ENCODE measurements at regions not wholly inside any gene's neighbourhood (a gene's known extent, or its start where the extent isn't known, plus 50 kb on each side); places are given as distances from the start of the nearest gene placed in this dataset.
A peak's percentile ranks its signal among the peaks of the same experiment; 100 is the strongest.

DNA sequence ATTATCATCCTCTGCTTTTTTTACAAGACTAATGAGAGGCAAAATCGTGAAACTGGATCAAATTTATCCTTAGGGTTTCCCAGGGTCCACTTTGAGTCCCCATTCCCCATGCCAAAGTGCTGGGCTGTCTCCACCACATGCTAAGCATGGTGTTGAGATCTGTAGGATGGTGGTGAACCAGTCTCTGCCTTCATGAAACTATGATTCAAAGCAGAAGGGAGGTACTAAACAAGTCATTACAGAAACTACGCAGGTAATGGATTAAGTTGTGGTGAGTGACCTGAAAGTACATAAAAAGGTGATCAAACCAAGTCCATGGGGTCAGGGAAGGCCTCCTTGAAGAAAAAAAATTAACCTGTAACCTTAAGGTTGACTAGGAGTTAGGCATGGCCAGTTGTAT lies 265.2 kb downstream of the ATG4C start:
- no peak for DNase-seq

DNA sequence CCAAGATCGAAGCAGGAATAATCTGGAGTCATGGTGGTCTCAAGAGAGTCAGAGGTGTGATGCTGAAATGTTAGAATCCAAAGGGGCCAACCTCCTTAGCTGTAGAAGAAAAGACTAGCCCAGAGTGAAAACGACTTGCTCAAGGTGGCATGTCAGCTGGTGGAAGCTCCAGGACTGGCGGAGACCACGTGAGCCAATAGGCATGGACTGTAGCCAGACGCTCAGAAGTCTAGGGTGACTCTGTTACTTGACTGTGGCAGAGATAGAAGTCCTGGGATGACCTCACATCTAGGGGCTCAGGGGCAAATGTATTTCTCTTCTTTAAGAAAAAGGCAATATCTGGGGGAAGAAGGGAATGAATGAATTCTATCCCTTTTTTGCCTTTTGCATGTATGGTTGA lies 267.4 kb downstream of the ATG4C start:
- DNase-seq, result no peak

DNA sequence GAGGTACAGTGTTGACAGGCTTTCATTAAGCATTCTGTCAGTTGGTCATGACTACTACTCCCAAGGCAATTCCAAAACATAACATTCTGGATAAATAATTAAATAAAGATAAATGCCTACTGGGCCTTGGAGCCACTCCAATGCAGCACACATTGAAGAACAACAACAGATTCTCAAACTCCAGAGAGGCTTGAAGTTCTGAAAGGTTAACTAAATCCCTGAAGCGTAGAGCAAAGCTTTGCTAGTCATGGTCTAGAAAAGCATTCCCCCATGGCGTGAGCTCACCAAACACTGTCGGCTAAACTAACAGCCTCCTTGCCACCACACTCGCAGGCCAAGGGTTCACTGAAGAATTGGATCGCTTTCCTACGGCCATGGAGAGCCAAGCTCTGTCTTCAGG lies 268.0 kb downstream of the ATG4C start:
- no peak for DNase-seq

DNA sequence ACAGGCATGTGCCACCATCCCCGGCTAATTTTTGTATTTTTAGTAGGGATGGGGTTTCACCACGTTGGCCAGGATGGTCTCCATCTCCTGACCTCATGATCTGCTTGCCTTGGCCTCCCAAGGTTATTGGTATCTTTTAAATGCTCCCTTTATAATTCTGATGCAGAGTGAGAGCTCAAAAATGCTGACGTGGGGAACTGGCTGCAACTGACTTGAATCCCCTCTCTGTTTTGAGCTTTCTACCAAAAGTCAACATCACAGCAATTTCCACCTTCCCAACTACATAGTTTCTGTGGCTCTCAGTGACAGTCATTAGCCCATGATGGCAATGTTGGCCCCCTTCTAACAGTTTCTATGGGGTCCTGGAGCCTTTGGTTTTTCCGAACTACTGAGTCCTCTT lies 268.2 kb upstream of the FOXD3 start:
- no peak for DNase-seq

DNA sequence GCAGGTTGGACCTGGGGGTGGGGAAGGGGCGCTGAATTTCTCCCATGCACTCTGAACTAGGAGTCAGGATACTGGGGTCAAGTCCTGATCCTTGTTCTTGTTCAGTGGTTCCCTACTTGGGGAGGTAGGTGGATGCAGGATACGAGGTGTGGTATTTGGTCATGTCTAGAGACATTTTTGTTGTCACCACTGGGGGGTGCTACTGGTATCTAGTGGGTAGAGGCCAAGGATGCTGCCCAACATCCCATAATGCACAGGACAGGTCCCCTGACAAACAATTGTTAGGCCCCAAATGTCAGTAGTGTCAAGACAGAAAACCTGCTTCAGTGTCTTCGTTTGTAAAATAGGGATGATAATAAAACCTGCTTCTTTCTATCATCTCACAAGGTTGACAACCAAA lies 259.0 kb upstream of the FOXD3 start:
- DNase-seq, result no peak

DNA sequence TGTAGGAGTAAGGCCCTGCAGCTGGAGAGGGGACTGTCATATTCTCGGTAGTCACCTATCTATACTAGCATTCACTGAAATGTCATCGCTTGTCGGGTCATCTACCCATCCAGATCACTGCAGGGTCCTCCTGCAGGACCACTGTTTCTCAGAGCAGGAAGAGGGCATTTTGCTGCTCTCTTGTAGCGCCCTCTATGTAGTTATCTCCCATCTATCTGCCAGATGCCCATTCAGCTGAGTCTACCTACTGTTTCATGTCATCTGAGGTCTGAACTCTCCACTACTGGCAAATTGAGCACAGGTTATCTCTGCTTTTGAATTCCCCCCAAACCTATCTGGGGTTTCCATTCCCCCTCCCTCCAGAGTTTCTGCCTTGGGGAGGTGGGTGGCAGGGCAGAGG lies 258.2 kb upstream of the FOXD3 start:
- DNase-seq, result no peak

DNA sequence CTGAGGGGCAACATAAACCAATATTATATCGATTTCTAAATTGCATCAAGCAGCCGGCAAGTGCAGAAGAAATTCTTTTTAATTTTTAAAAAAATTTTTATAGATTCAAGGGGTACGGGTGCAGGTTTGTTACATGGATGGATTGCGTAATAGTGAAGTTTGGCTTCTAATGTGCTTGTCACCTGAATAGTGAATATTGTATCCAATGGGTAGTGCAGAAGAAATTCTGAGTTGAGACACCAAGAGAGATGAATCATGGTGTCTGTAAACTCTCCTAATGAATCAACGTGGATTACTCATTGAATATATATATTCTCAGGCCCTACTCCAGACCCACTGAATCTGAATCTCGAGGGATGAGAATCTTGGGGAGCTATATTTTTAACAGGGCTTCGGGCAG lies 253.7 kb upstream of the FOXD3 start:
- no peak for DNase-seq

DNA sequence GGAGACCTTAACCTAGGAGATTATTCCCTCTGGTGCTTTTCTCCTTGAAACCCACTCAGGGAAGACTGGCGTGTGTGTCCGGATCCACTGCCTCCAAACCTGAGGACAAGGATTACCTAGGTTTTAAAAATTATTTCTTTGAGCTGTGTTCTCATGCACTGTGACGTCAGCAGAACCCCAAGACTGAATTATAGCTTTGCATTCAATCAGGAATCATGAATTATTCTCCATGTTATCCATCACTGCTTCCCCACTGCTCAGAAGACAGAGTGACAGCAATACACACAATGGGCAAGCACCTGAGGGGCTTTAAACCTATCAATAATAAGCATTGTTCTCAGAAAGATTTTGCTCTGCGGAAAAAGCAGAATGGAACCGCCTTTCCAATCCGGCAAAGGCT lies 253.2 kb upstream of the FOXD3 start:
- no peak for DNase-seq

DNA sequence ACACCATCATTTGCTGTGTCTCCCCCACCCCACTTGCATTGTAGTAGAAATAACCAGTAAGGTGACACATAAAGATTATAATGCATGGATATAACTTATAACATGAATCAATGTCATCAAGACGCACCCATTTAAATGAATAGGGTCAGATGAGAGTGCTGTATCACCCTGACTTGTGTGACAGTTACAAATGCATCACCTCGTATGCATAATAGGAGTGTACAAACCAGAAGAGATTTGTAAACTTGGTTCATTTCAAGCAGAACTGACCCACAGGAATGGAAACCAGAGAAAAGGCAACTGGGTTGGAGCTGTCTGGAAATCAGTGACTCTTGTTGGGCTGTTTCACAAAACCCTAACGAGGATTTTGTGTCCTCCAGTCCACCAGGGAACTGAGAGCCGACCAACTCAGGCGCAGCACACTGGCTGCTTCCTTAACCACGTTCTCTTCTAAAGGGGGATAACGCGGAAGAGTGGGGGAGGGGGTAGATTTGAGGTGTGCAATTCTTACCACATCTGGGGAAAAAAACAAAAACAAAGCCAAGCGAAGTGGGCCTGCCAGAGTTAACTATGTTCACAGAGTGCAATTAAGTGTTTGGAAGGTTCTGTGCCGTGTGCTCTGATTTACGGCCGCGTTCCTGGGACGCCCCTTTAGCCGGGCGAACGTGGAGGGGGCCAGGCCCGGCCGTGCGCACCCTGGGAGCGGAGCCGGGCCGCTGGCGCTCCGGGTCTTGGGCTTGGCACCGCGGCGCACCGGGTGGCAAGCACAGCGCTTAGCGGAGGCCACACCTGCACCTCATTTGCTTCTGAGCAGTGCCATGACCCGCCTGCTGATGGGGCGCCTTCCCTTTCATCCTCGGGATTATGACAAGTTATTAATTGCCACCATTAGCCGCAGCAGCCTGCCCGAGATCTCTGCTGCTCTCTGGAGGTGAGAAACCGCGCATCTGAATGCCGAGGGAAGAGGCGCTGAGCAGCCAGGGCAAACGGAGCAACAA lies 248.8 kb upstream of the FOXD3 start:
- no peak for DNase-seq

DNA sequence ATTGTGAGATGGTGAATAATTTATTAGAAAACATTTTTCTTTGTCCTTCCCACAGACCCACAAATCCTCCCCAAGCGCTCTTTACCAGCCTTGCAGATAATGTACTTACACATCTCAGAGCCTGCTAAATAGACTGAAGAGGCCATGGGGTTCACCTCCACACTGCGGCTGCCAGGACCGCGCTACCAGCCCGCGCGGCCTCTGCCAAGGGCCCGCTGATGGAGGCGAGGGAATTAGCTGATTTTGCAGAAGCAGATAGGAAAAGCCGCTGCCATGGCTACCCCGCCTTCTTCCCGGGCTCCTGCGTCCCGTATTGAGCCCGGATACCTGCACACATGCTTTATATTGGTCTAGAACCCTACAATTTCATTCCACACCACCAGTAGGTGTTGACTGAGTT lies 248.0 kb upstream of the FOXD3 start:
- DNase-seq, result no peak

DNA sequence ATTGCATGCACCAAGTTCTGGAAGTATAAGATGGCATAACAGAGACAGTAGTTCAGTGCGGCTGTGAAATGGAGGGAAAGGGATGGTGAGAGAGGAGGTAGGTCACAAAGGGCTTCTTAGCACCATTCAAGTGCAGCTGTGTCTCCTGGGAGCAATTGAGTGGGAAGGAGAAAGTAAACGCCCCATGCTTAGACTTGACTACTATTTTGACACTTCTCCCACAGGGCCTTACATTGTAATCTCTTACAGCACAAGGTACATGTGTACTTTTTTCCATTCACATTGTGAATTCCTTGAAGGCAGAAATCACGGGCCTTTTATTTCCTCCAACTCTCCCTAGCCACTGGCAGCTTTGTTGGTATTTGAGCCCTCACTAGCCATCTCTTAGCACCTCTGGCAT lies 239.6 kb upstream of the FOXD3 start:
- DNase-seq, result no peak

DNA sequence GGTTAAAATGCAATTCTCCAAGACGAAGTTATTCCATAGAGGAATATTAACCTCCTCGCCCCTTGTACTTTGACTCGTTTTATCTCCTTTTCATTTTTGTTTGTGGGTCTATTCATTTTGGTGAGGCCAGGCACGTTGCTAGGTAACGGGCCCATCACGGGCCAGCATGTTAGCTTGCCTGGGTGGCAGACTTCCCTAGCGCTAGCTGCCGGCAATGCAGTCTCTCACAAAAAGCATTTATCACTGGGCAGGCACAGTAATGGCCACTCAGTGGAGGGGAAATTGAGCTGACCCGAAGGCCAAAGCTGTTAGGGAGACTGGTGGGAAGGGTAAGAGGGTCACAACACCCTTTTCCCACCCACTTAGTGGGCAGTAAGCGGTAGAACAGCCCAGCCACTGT lies 234.4 kb upstream of the FOXD3 start:
- DNase-seq, result no peak

DNA sequence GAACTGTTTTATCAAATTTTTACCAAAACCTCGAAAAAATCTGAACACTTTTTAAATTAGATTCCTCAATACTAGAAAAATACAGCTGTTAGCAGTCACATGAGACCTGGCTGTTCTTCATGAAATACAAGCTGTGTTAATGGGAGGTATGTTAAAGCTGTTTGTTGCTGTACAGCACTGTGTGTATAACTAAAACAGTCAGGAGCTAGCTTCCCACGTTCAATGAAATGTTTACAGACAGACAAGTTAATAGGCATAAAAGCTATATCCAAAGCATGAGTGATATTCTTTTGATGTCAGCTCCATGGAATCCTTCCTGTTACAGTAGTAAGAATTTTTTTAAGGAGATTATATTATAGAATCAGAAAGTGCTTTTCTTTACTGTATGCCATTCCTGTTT lies 223.2 kb upstream of the FOXD3 start:
- no peak for DNase-seq

DNA sequence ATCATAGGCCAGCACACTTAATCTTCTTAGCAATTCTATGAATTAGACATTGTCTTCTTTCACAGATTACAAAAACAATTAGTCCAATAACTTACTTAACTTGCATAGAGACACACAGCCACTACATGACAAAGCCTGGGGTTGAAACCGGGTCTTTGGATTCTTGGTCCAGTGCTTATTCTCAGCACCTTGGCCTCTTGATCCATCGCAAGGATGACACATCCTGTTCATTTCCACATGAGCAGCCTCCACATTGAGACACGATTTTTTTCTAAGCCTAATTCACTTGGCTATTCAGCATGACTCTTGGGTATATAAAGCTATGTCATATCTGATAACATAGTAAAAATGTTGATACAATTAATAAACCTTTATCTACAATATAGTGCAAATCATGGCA lies 221.0 kb upstream of the FOXD3 start:
- DNase-seq, result no peak

DNA sequence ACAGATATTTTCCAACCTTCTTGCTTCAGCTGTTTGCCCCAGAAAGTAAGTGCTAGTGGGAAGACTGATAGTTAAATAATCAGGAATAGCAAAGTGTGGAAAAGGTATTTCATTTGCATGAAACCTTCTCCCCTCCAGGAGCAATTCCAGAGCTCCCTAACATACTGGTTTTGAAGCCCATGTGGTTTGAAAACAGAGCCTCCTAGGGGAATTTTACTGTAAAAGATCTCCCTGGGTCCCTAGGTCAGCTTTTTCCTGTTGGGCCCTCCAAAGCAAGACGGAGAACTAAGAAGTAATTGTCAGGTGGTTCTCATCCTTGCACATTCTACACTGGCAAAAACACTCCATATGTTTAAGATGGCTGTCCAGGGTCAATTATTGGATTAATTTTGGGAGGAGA lies 218.7 kb upstream of the FOXD3 start:
- no peak for DNase-seq

DNA sequence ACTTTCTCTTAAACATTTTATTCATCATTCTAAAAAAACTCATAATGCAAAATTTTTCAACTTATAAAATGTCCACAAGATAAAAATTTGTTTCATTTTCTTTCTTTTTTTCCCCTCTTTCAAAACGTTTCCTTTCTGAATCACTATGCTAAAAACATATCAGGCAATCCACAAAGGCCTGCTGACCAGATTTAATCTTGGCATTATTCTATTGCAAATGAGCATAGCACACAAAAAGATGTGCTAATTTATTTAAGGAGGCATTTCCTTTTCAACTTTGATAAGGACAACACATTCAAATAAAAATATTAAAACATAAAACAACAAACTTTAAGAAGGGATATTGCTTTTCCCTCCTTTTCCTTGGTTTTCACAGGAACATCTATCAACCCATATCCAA lies 215.3 kb upstream of the FOXD3 start:
- no peak for DNase-seq

DNA sequence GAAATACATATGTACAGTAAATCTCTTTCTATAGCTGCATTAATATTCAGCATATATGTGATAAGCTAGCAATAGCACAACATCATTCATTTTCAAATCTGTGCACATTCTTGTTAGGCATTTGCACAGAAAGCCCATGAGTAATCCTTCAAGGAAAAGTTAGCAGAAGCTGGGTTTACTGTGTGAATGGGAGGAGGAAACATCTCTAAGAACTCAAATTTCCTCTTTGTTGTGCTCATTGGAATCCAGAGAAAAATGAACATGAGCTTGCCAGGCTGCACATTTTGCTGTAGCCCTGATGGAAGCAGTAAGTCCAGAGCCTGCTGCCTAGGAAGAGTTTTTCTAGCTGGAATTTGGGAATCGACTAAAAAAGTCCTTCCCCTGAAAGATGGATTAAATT lies 214.2 kb upstream of the FOXD3 start:
- DNase-seq, result no peak

DNA sequence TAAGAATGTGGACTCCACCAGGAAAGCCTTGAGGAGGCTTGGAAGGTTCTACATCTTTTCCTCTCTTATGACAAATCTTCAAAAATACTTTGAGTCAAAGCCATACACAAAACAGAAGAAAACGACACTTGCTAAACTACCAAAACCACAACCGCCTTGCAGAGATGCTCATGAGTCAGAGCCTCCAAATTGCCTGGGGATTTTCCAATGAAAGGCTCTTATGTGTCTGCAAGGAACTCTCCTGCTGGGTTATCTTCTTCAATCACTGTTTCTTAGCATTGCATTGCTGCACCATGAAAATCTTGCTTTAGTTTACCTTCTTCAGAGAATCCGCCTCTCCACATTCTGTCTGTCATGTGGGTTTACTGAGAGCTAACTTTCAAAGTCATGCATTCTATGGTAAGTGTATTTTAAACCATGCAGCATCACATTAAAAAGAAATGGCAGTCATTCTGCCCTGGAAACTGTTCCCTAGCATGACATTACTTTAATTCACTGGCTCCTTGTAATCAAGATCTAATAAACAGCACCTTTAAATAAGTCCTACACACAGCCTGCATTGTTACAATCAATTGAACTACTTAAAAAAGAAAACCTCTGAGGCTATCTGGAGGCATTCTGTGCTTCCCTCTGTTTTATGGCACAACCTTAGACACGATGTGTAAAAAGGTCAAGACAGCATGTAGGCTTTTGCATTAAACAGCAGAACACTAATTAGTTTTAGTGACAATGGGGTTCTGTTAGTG lies 210.0 kb upstream of the FOXD3 start:
- peak in 1 of 2 experiments; percentile 5 for DNase-seq

DNA sequence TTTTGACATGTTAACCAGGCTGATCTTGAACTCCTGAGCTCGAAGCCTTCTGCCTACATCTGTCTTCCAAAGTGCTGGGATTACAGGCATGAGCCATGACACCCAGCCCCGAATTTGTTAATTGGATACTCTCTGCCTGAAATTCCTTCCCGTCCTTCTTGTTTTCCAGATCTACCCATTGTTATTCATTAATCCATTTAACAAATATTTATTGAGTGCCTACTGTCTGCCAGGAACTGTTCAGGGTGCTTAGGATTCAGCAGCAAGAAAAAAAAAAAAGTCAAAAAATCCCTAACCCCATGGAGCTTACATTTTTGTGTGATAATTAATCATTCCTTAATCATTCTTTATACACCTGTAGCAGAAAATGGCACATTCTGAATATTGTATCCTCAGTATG lies 206.8 kb upstream of the FOXD3 start:
- no peak for DNase-seq

DNA sequence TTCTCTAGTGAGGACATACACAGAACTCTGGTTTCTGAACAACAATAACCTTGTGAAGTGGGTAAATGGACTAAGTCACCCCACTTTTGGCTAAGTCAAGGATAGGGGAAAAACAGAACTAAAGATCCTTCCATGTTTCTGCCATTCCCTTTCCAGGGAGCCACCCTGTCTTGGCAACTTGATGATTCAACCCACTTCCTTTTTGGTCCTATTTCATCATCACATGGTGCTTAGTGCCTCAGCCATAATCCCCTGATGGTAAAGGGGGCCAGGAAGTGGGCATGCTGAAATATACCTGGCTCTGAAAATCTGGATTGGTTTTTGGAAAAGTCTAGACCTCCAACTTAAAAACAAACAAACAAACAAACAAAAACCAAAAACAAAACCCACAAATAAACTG lies 206.4 kb upstream of the FOXD3 start:
- no peak for DNase-seq

DNA sequence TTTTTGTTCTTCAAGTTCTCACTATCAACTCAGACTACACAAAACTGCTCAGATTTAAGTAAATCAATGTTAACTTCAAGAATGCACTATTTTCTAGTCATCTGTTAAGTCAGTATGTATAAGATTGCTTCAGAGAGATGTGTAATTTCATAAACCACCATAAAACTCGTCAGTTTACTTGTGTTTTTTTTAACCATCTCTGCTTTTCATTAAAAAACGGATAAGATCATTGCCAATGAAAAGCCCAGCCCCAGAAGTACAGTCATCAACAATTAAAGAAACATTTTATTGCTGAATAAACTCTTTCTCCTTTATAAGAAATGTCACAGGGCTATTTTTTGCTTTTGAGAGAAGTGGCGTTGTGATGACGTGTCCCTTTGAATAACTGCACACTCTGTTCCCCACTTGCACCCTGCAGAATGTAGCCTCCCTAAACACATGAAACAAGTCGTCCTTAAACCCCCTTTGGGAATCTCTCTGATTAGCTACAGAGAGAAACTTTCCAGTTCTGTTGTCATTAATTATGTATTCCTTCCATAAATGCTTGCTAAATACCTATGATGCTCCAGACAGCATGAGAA lies 202.7 kb upstream of the FOXD3 start:
- DNase-seq, result no peak

DNA sequence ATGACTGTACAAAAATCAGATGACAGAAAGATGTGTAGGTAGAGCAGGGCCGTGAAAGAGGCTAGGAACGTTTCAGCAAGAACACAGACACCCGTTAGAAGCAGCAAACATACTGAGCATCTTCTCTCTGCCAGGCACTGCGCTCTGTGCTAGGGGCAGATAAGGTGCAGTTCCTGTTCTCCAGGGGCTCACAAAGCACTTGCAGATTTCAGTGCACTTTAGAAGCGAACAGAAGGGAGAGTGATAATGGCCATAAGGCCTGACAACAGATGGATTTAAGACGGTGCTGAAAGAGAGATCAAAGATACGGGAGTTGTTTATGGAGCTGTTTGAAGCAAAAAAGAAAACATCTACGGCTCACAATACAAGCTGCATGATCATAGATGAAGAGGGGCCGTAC lies 200.3 kb upstream of the FOXD3 start:
- DNase-seq, result no peak

DNA sequence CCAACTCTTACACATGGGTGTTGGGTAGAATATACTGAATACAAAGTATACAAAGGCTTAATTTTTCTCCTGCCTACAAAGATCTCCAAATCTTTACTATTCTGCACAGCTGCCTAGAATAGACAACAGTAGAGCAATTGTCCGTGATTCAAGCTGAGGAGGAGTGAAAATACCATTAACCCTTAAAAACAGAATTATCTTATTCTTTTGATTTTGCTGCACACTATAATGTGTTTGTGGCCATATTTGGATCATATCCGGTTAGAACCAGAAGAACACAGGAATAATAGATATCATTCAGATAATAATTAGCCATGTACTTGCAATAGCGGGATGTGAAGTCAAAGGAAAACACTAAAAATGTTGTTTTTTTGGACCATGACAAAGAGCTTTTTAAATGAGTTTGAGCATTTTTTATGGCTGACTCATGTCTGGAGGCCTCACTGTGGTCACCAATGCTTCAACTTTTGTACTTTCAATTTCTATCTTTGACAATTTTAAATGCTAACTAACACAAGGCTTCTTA lies 197.6 kb upstream of the FOXD3 start:
- peak in 1 of 2 experiments; percentile 13 for DNase-seq

DNA sequence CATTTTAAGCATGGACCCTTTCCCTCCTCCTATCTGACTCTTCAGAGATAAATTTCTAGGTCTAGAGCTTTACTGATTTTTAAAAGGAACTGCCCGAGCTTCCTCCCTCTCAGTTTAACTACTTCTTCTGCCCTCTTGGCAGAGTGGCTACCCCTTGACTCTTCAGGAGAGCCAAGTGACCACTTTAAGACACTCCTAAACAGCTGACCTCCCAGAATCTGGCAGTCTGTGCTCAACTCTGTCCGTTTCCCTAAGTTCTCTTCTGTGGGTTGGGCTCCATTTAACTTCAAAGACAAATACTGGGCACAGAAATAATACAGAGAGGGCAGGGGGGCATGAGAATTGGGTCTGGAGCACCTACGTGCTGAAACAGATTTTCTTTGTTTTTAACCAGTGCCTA lies 196.3 kb upstream of the FOXD3 start:
- no peak for DNase-seq

All from SW 1271 (cell line).